Ishikawa (cell line): ENCODE measurements at regions not wholly inside any gene's neighbourhood (a gene's known extent, or its start where the extent isn't known, plus 50 kb on each side); places are given as distances from the start of the nearest gene placed in this dataset.

Experiments
- TAF1 ChIP-seq: IDR thresholded peaks from 2 replicates; pipeline ENCODE4 v1.6.1; 2012; ENCODE audit warnings: low read depth, mild to moderate bottlenecking
- TF ChIP-seq, protein P1 (sequence below): IDR thresholded peaks from 2 replicates; pipeline ENCODE4 v1.6.1; 2012; ENCODE audit warnings: low read depth, mild to moderate bottlenecking

DNA sequence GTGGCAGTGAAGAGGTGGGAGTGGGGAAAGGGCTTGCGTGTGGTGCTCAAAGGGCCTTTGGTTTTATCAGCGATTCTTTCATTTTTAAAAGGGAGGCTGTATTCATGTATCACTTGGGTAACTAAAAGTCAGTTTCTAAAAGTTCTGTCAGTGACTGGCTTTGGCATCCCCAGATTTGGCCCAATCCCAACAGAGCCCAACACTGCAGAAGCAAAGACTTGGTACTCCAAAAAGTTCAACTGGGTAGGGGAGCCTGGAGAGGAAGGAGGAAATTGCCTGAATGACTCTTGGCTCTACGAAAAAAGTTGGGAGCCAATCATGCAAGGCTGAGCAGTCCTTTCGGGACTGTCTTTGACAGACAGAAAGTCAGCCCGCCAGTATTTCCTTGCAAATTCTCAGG, 54.5 kb upstream of the COL13A1 start:
- TF ChIP-seq, protein P1, sequence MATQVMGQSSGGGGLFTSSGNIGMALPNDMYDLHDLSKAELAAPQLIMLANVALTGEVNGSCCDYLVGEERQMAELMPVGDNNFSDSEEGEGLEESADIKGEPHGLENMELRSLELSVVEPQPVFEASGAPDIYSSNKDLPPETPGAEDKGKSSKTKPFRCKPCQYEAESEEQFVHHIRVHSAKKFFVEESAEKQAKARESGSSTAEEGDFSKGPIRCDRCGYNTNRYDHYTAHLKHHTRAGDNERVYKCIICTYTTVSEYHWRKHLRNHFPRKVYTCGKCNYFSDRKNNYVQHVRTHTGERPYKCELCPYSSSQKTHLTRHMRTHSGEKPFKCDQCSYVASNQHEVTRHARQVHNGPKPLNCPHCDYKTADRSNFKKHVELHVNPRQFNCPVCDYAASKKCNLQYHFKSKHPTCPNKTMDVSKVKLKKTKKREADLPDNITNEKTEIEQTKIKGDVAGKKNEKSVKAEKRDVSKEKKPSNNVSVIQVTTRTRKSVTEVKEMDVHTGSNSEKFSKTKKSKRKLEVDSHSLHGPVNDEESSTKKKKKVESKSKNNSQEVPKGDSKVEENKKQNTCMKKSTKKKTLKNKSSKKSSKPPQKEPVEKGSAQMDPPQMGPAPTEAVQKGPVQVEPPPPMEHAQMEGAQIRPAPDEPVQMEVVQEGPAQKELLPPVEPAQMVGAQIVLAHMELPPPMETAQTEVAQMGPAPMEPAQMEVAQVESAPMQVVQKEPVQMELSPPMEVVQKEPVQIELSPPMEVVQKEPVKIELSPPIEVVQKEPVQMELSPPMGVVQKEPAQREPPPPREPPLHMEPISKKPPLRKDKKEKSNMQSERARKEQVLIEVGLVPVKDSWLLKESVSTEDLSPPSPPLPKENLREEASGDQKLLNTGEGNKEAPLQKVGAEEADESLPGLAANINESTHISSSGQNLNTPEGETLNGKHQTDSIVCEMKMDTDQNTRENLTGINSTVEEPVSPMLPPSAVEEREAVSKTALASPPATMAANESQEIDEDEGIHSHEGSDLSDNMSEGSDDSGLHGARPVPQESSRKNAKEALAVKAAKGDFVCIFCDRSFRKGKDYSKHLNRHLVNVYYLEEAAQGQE: no peak
- no peak for TF ChIP-seq TAF1
